ENCODE measurements at regions not wholly inside any gene's neighbourhood (a gene's known extent, or its start where the extent isn't known, plus 50 kb on each side); places are given as distances from the start of the nearest gene placed in this dataset.

- H3K4me2 ChIP-seq (ENCODE audit: low read depth, low read length, poor library complexity, severe bottlenecking) = no peak overlapping the region
- H3F3A ChIP-seq (ENCODE audit: low read depth) = no peaks in the 10 kb centered on the region
- H3K79me2 ChIP-seq (ENCODE audit: insufficient read depth, low read length) = no peaks in the 10 kb centered on the region
These were observed 93.3 kb upstream of the ASAP2 start for GRCh38 chr2:9113262-9113661.

GRCh38 chr2:9112079-9112721 lies 94.4 kb upstream of the ASAP2 start:
- TF ChIP-seq EZH2phosphoT487 (IDR thresholded peaks at IDR 0.05; ENCODE audit: borderline replicate concordance) = no peak
- TF ChIP-seq CTCF (conservative IDR thresholded peaks at IDR 0.05; ENCODE audit: low read length) = no peak
- Histone ChIP-seq H2AFZ (ENCODE audit: low read length) (no peak overlapping the region), H3K4me1 (ENCODE audit: insufficient read depth, low read length, poor library complexity, severe bottlenecking) (peaks cover 3% of the 10 kb centered on the region), H3K4me3 (ENCODE audit: low read length, poor library complexity, severe bottlenecking) (no peak overlapping the region), H3K9me2 (replicated peaks; ENCODE audit: low read depth, low read length) (no peaks in the 10 kb centered on the region), H4K20me1 (ENCODE audit: insufficient read depth, low read length, poor library complexity, severe bottlenecking) (no peaks in the 10 kb centered on the region), H3K9ac (ENCODE audit: low read depth, low read length, poor library complexity, severe bottlenecking) (no peak overlapping the region), H3K9me3 (ENCODE audit: insufficient read depth, low read depth, low read length) (no peaks in the 10 kb centered on the region), H3F3A (ENCODE audit: low read depth) (no peaks in the 10 kb centered on the region), H3K4me2 (ENCODE audit: low read depth, low read length, poor library complexity, severe bottlenecking) (no peak overlapping the region), H3K79me2 (ENCODE audit: insufficient read depth, low read length) (no peaks in the 10 kb centered on the region), H3K36me3 (ENCODE audit: insufficient read depth, low read length) (no peaks in the 10 kb centered on the region), H3K27me3 (ENCODE audit: insufficient read depth, low read length, poor library complexity, severe bottlenecking) (no peaks in the 10 kb centered on the region)

More at GRCh38 chr2:9113262-9113661, 93.3 kb upstream of the ASAP2 start:
- Histone ChIP-seq H3K9me2 (replicated peaks; ENCODE audit: low read depth, low read length) (no peaks in the 10 kb centered on the region), H3K9me3 (ENCODE audit: insufficient read depth, low read depth, low read length) (no peaks in the 10 kb centered on the region), H3K4me3 (ENCODE audit: low read length, poor library complexity, severe bottlenecking) (no peak overlapping the region), H3K27me3 (ENCODE audit: insufficient read depth, low read length, poor library complexity, severe bottlenecking) (no peaks in the 10 kb centered on the region), H4K20me1 (ENCODE audit: insufficient read depth, low read length, poor library complexity, severe bottlenecking) (no peaks in the 10 kb centered on the region), H3K36me3 (ENCODE audit: insufficient read depth, low read length) (no peaks in the 10 kb centered on the region), H3K4me1 (ENCODE audit: insufficient read depth, low read length, poor library complexity, severe bottlenecking) (peaks cover 3% of the 10 kb centered on the region), H3K9ac (ENCODE audit: low read depth, low read length, poor library complexity, severe bottlenecking) (no peak overlapping the region), H2AFZ (ENCODE audit: low read length) (no peak overlapping the region)
- no peak for TF ChIP-seq EZH2phosphoT487 (IDR thresholded peaks at IDR 0.05; ENCODE audit: borderline replicate concordance)
- TF ChIP-seq CTCF (conservative IDR thresholded peaks at IDR 0.05; ENCODE audit: low read length) = no peak

GRCh38 chr2:9110893-9111569 lies 95.6 kb upstream of the ASAP2 start:
- H3K36me3 ChIP-seq (ENCODE audit: insufficient read depth, low read length) = no peaks in the 10 kb centered on the region
- no peaks in the 10 kb centered on the region for H3K79me2 ChIP-seq (ENCODE audit: insufficient read depth, low read length)
- TF ChIP-seq EZH2phosphoT487 (IDR thresholded peaks at IDR 0.05; ENCODE audit: borderline replicate concordance) (no peak), CTCF (conservative IDR thresholded peaks at IDR 0.05; ENCODE audit: low read length) (peak; percentile 66)
- H4K20me1 ChIP-seq (ENCODE audit: insufficient read depth, low read length, poor library complexity, severe bottlenecking) = no peaks in the 10 kb centered on the region
- H3K4me2 ChIP-seq (ENCODE audit: low read depth, low read length, poor library complexity, severe bottlenecking) = no peak overlapping the region
- no peak overlapping the region for H3K4me3 ChIP-seq (ENCODE audit: low read length, poor library complexity, severe bottlenecking)
- peaks cover 3% of the 10 kb centered on the region for H3K4me1 ChIP-seq (ENCODE audit: insufficient read depth, low read length, poor library complexity, severe bottlenecking)
- H3K27me3 ChIP-seq (ENCODE audit: insufficient read depth, low read length, poor library complexity, severe bottlenecking) = no peaks in the 10 kb centered on the region
- no peaks in the 10 kb centered on the region for H3K9me3 ChIP-seq (ENCODE audit: insufficient read depth, low read depth, low read length)
- H3F3A ChIP-seq (ENCODE audit: low read depth) = no peaks in the 10 kb centered on the region
- no peak overlapping the region for H2AFZ ChIP-seq (ENCODE audit: low read length)
- H3K9me2 ChIP-seq (replicated peaks; ENCODE audit: low read depth, low read length) = no peaks in the 10 kb centered on the region
- no peak overlapping the region for H3K9ac ChIP-seq (ENCODE audit: low read depth, low read length, poor library complexity, severe bottlenecking)
